ENCODE measurements at regions not wholly inside any gene's neighbourhood (a gene's known extent, or its start where the extent isn't known, plus 50 kb on each side); places are given as distances from the start of the nearest gene placed in this dataset.

DNA sequence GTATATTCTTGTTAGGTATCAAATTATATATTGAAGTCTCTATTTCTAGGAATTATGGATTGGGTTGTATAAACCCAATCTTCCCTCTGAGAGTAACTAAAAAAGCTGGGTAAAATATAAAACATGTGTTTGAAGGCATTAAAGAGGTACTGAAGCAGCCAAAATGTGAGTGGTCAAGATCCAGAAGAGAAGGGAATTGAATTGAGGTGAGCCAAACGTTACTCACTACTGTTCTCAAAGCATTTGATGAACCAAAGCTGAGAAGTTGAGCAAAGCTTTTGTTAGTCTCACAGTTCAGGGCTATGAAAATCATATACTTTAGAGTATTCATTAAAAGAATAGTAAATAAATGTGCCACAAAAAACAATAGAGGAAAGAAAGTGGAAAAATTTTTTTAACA, 365.8 kb downstream of the BCKDHB start:
- TF ChIP-seq, protein P1, sequence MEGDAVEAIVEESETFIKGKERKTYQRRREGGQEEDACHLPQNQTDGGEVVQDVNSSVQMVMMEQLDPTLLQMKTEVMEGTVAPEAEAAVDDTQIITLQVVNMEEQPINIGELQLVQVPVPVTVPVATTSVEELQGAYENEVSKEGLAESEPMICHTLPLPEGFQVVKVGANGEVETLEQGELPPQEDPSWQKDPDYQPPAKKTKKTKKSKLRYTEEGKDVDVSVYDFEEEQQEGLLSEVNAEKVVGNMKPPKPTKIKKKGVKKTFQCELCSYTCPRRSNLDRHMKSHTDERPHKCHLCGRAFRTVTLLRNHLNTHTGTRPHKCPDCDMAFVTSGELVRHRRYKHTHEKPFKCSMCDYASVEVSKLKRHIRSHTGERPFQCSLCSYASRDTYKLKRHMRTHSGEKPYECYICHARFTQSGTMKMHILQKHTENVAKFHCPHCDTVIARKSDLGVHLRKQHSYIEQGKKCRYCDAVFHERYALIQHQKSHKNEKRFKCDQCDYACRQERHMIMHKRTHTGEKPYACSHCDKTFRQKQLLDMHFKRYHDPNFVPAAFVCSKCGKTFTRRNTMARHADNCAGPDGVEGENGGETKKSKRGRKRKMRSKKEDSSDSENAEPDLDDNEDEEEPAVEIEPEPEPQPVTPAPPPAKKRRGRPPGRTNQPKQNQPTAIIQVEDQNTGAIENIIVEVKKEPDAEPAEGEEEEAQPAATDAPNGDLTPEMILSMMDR (IDR thresholded peaks at IDR 0.05), result no peak
- TF ChIP-seq, protein P2, sequence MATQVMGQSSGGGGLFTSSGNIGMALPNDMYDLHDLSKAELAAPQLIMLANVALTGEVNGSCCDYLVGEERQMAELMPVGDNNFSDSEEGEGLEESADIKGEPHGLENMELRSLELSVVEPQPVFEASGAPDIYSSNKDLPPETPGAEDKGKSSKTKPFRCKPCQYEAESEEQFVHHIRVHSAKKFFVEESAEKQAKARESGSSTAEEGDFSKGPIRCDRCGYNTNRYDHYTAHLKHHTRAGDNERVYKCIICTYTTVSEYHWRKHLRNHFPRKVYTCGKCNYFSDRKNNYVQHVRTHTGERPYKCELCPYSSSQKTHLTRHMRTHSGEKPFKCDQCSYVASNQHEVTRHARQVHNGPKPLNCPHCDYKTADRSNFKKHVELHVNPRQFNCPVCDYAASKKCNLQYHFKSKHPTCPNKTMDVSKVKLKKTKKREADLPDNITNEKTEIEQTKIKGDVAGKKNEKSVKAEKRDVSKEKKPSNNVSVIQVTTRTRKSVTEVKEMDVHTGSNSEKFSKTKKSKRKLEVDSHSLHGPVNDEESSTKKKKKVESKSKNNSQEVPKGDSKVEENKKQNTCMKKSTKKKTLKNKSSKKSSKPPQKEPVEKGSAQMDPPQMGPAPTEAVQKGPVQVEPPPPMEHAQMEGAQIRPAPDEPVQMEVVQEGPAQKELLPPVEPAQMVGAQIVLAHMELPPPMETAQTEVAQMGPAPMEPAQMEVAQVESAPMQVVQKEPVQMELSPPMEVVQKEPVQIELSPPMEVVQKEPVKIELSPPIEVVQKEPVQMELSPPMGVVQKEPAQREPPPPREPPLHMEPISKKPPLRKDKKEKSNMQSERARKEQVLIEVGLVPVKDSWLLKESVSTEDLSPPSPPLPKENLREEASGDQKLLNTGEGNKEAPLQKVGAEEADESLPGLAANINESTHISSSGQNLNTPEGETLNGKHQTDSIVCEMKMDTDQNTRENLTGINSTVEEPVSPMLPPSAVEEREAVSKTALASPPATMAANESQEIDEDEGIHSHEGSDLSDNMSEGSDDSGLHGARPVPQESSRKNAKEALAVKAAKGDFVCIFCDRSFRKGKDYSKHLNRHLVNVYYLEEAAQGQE (IDR thresholded peaks at IDR 0.05; ENCODE audit: insufficient read depth in 1 of 2, low read depth in 2 of 2, low read length in 1 of 2), result no peak
- TF ChIP-seq TCF7L2 (IDR thresholded peaks at IDR 0.05; ENCODE audit: low read depth, low read length) (no peak), POLR2AphosphoS5 (IDR thresholded peaks at IDR 0.05; ENCODE audit: low read depth, low read length) (no peak)
